UCSD-AML1 (cell line): ENCODE measurements at regions not wholly inside any gene's neighbourhood (a gene's known extent, or its start where the extent isn't known, plus 50 kb on each side); places are given as distances from the start of the nearest gene placed in this dataset.

ENCODE experiments used
- DNase-seq: peaks from one replicate; lab custom pipeline; 2025; ENCODE audit not compliant: unreplicated experiment; lab: John Stamatoyannopoulos, UW

DNA sequence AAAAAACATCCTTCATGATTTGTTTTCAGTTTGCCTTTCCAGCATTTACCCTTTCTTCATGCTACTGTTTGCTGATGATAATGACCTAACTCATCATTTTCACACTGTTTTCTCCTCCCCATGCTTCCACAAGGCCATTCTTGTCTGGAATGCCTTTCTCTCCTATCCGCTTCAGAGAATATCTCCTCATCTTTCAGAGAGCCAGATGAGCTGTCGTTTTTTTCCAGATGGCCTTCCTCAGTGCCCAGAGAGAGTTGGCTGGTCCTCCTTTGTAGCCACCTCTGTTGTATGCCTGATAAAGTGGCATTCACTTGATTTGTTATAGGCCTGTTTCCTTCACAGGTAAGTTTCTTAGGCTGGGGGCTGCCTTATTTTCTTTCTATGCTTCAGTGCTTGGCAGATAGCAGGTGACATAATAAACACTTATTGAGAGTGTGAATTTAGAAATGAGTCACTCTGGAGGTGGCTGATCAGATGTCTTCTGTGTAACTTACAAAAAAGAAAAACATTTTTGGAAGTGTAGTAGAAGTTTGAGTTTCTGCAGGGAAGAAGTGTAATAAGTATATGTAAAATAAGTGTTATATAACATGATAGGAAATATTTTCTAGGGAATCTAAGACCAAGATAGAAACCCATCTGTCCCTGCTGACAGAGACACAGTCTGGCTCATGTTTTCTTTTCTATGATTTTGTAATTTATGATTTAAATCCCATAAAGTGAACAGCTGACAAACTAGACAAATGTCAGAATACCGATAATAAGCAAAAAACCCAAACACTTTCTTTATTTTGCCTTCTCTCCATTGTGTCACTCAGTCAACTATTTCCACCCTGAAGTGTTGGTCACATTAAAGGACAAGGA is 174.5 kb downstream of the DACT1 start:
- no peak for DNase-seq

DNA sequence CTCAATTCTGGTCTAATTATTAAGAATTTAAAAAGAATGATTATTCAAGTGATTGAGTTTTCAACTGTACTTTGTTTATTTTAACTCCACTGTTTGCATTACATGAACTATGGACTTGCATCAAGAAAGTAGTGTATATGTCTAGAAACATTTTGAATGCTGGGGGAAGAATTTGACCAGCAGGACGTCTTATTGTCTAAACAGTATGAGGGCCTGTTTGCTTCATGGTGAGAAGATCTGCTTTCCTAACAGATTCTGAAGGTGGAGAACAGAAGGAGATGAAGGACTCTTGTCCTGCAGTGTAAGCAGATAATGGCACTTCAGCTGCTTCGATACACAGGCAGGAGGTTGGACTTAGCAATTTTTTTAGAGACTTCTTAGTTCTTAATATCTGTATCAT is 176.0 kb downstream of the DACT1 start:
- no peak for DNase-seq

DNA sequence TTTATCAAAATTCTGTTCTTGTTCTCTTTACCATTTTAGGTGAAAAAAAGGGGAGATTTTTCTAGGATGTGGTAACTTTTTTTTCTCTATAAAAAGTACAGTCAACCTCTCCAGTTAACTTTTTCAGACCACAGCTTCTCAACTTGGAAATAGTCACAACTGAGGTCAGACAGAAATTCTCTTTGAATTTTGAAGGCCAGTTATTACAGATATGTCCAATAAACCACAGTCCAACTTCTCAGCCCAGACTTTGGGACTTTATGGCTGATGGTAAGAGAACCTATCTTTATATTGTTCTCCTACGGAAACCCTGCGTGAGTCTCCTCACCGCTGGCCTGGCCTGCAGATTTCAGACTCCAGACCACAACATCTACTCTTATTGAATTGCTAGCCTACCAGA is 176.7 kb downstream of the DACT1 start:
- DNase-seq = no peak

DNA sequence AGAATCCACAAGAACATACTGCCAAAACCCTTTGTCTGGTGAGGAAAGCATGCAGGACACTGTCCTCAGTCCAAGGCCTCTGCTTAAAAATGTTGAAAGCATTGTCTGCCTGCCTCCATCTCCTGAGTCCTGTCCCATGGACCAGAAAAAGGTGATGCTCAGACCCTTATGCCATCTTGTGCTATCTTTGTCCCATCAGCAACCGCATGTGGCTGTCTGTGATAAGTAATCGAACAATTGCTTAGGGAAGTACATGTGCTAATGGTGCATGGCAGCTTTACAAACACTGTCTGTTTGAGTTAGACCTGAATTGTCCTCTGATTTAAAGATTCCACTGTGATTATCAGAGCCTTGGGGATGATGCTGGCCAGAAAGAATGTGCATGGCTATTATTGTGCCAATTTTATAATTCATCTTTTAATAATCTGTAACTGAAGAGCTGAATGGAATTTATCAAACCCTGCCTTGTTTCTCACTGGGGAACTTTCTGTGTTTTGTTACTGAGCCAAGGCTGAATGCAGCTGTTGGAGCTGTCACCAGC is 177.5 kb downstream of the DACT1 start:
- DNase-seq = no peak

DNA sequence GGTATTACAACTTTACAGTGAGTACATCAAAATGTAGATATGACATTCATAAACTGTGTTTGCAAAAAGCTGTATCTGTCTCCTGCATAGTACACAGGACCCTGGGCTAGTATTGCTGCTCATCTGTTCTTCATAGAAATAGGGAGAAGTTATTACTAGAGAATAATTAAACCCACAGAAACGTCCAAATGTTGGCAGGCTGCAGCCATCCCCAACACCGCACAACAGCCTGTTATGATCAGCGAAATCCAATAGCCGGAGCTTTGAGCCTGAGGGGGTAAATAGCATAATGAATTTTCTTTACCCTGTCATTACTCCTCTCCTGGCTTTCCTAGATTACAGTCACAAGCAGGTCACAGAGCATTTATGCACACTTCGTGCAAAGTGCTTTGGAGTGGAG is 178.0 kb downstream of the DACT1 start:
- DNase-seq = no peak

DNA sequence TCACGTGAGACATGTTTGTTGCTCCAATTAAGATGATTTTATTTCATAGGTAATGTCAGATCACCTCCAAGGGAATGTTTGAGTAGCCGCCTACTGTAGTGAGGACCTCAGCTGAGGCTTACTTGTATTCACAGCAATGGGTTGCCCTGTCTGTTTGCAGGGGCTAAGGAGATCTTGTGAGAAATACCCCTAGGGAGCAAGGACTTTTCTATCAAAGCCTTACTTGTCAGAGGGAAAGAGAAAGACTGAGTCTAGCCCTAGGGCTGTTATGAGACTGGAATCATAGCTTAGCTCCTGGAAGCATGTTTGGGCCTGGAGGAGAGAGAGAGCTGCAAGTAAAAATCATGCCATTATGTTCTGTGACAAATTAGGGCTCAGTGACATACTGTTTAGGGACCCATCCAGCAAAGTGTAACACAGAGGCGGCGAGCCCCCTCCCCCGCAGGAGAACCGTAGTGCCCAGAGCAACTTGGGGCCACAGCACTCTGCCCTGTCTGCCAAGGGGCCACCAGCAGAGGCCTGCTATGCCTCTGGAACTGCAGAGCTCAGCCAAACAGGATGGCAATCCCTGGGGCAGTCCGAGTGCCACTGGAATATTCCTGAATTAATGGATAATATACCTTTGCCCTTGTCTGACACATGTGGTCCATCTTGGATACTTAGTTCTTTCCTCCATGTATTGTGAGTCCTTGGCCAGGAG is 178.8 kb downstream of the DACT1 start:
- no peak for DNase-seq

DNA sequence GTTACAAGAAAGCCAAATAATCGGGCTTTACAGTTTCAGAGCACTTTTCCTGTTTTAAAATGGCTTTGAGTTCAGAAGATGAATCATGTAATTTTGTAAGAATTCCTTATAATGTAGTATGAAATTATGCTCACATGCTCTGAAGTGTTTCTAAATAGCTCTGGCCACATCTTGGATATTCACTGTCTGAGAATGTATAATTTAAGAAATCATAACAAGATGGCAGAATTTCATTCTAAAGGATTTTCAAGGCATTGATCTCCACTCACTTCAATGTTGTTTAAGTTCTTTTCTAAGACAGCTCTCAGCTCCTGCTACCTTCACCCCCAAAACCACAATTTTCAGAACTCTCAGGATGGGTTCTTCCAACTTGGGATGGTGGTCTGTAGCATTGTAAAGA is 180.1 kb downstream of the DACT1 start:
- no peak for DNase-seq

DNA sequence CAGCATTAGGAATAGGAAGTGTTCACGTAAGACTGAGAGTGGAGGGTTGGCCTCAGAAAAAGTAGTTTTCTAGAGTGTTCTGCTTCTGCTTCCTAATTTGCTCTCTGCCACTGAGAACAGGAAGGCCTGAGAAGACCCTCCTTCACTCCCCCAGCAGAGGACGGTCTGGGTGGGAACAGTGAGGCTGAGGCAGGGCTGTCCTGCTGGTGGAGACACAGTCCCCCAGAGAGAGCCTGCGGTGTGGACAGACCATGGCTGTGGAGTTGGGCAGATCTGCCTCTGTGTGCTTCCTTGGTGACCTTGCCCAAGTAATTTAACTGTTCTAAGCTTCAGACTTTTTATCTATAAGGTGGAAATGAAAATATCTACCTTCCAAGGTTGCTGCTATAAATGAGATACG is 182.3 kb downstream of the DACT1 start:
- no peak for DNase-seq

DNA sequence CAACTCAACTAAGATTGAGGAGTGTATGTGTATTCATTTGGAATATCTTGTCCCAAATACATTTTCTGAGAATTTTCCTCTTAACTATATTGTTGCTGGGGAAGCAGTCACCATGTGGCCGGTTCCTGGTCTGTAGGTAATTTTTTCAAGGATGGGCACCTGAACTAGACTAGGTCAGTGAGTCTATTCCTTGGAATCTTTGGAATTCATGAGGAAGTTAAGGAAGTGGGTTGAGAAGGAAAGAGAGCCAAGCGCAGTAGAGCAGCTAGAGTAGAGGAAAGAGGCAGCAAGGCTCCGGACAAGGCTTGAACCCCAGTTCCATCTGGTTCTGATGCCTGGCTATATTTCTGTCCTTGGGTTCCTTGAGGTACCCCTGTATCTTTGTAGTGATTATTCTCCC is 183.7 kb downstream of the DACT1 start:
- no peak for DNase-seq

DNA sequence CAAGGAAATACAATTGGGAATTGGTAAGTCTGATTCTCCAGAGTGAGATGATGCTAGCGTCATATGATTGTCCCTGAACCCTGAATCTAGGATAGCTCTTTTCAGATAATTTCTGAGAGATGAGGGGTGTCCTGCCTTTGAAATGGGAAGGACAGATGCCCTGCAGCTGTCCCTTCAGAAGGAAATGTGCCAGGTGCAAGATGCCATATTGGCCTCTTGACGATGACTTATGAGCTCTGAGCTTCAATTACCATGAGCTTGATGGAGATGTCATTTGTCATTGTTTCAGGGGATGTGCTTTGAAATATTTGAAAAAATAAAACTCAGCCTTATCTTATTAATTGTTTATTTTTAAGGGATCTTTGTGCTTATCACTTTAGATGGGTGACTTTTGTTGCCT is 185.1 kb downstream of the DACT1 start:
- DNase-seq = no peak

DNA sequence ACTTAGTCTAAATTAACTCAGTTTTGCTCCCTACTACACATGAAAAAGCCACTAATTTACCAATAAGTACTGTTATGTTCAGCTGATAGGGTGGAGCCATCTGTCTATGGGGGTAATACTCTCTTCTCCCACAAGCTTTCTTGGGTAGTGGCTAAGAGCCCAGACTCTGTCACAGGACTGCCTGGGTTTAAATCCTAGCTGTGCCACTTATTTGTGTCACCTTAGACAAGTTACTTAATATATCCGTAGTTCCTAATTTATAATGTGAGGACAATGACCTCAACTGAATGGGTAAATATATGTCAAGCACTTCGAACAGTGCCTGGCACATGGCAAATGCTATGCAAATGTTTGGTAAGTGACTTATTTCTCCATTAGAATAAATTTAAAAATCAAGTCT is 185.6 kb downstream of the DACT1 start:
- no peak for DNase-seq

DNA sequence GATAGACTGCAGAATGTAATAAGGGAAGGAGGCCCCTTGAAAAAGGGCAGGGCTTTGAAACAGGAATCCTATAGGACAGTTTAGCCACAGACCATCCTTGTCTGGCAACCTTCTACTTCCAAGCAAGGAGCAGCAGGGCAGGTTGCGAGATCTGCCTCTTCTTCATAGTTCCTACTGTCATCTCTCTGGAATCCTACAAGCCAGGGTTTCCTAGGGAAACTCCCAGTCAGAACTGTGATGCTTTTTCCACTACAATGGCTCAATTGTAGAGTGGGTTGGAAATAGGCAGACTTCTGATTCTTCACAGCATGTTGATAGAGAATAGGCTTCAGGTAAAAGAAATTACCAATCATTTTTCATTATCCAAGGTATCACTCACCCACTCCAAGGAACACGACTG is 186.3 kb downstream of the DACT1 start:
- DNase-seq = no peak

DNA sequence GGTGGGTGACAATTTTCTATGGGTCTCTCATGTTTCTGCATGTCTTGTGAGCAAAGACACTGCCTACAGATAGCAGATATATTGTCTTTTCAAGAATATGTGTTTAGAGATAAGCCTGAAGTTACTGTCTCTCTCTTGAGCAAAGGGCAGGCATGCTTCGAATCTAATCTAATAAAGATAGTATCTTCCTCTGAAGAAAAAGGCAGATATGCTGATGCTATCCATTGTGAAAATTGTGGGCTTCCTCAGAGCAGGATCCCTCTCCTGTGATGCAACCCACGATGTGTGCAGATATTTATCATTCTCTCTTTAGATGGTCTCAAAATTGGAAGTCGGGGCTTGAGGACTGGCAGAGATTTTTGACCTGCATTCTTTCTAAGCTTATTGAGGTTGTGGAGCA is 187.0 kb downstream of the DACT1 start:
- DNase-seq = no peak

DNA sequence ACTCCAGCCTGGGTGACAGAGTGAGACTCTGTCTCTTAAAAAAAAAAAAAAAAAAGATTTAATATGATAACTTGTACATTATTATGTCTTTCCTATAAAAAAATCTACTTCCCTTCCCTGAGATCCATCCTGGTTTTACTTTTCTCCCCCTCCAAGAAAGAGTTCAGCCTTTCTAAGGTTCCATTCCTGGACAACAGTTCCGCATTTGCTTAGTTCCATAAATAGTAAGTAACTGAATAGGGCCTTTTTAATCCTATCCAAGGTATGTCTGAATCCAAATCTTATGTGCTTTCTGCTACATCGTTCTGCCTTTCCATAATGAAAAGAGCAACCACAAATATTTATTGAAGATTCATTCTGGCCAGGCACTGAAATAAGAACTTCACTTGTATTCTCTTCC is 187.8 kb downstream of the DACT1 start:
- no peak for DNase-seq

DNA sequence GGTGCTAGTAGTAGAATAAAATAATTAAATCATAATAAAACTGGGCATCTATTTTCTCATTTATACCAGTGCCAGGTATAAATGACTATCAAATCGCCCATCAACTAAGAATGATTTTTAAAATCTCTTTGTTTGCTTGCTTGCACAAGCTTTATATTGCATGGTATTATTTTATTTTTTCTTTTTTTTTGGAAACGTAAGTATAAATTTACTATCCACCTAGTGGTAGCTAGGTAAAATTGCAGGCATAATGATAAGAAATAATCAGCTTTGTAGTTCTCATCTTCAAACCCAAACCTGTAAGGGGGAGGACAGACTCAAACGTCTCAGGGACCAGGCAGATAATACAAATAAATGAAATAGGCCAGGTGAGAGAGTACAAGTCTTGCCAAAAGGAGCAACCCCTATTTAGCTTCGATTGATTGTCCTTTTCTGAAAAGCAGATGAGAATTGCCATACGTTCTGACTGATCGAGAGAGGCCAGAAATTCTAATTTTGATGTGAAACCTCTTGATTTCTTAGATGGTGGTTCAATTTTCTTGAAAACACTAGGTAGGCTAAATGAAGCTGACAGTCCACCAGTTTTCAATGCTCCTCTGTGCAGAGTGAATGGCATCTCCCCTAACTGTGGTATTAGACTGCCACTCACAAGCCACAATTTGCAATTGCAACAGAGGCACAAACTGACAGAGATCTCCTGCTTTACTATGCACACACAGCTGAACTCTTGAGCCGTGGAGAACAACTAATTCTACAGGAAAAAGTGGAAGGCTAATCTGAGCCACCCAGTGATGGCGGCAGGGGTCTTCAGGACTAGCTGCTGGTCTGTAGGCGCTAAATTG is 189.3 kb downstream of the DACT1 start:
- no peak for DNase-seq

DNA sequence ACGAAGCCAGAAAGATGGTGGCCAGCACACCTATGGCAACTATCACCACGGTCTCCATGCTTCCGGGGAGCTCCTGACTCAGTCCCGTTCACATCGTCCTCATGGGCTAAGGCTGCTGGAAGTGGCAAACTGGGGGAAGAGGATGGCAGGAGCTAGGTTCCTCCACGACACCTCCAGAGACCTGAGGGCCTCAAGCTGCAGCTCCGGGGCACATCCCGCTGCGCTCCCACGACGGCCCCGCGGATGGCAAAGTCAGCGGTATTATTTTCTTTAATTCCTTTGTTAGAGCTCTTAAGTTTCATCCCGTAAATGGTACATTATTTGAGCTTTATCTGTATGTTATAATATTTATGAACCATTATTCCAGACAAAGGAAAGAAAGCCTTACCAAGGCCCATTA is 190.5 kb downstream of the DACT1 start:
- DNase-seq = no peak

DNA sequence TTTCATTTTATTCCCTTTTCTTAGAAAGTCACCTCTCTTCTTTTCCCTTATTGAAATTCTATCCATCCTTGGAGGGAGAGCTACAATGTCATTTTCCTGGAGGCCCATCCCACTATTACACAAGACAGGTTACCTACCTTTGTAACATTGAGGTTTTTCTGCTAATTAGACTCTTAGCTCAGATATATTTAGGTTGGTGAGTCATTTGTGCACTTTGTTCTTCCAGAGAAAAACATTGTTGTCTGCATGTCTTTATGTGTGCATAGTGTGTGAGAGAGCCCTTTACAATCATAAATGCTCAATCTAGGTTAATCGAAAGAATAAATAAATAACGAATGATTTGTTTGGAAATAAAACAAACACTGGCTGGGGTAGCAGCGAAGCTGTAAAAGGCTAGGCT is 191.8 kb downstream of the DACT1 start:
- no peak for DNase-seq

DNA sequence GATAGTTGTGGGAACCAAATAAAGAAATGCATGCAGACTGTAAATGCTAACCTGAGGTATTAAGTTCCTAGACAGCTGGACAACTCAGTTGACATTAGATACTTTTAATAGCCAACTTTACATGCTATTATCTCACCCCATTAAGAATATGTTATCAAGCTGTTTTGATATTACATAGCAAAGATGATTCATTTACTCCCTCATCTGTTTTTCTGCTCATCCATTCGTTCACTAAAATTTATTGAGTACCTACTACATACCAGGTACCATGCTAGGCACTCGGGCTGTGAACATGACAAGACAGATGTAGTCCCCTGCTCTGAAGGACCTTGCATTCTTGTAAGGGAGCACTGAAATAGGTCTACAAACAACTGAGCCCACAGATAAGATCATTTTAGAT is 192.4 kb downstream of the DACT1 start:
- DNase-seq = no peak

DNA sequence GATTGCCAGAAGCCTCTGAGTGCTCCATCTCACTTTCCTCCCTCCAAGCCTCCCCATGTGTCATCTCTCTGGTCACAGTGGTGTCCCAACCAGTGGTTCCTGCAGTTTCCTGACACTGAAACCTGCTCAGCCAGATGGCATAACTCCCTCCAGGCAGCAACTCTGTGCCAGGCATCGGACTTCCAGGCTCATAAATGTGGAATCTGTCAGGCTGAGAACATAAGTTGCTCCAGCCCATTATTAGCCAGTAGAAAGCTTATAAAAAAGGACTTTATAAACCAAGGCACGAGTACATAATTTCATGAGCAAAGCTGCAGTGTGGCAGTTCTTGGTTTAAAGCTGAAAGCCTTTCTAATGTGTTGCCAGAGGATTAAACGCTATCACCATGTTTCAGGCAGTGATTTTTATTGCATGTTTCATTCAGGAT is 194.3 kb downstream of the DACT1 start:
- no peak for DNase-seq

DNA sequence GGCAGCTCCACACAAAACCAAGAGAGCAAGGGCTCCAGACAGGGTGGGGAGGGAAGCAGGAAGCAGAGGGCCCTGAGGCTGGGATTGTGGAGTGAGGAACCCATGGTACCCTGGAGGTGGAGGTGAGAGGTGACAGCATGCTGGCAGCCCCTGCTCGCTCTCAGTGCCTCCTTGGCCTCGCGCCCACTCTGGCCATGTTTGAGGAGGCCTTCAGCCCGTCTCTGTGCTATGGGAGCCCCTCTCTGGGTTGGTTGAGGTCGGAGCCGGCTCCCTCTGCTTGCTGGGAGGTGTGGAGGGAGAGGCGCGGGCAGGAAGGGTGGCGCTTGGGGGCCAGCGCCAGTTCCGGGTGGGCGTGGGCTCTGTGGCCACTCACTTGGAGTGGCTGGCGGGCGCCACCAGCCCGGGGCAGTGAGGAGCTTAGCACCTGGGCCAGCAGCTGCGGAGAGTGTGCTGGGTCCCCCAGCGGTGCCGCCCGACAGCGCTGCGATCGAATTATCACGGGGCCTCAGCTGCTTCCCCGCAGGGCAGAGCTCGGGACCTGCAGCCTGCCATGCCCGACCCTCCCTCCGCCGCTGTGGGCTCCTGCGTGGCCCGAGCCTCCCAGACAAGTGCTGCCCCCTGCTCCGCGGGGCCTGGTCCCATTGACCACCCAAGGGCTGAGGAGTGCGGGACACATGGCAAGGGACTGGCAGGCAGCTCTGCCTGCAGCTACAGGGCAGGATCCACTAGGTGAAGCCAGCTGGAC is 196.0 kb downstream of the DACT1 start:
- no peak for DNase-seq
